Epithelial cell of proximal tubule (primary cell): ENCODE measurements at regions not wholly inside any gene's neighbourhood (a gene's known extent, or its start where the extent isn't known, plus 50 kb on each side); places are given as distances from the start of the nearest gene placed in this dataset.

ENCODE experiments used
- DNase-seq: peaks from one replicate; pipeline ENCODE4 v3.0.0-alpha.2; 2011; ENCODE audit warnings: low read depth
- H3K4me3 ChIP-seq: 2 replicates; pipeline ENCODE4 v1.5.1; 2011; ENCODE audit warnings: low read depth, mild to moderate bottlenecking, low read length
- CTCF ChIP-seq: conservative IDR thresholded peaks from 2 replicates; pipeline ENCODE4 v1.5.1; 2012; ENCODE audit warnings: low read depth, mild to moderate bottlenecking, low read length

GRCh38 chr7:43006008-43006407, 73.8 kb downstream of the MRPL32 start:
- no peak for DNase-seq
- H3K4me3 ChIP-seq: no peak overlapping the region
- TF ChIP-seq CTCF: no peak

- no peak for DNase-seq
- TF ChIP-seq CTCF: no peak
- H3K4me3 ChIP-seq: no peak overlapping the region
Measured at GRCh38 chr7:43010061-43010460, 77.9 kb downstream of the MRPL32 start.

GRCh38 chr7:43011879-43012278, 79.7 kb downstream of the MRPL32 start:
- no peak for TF ChIP-seq CTCF
- DNase-seq: no peak

GRCh38 chr7:43014406-43014805, 82.2 kb downstream of the MRPL32 start:
- DNase-seq: no peak
- H3K4me3 ChIP-seq: no peak overlapping the region
- TF ChIP-seq CTCF: no peak

More at GRCh38 chr7:43011879-43012278, 79.7 kb downstream of the MRPL32 start:
- H3K4me3 ChIP-seq: no peak overlapping the region

- TF ChIP-seq CTCF: no peak
Measured at GRCh38 chr7:43015301-43015700, 83.1 kb downstream of the MRPL32 start.

GRCh38 chr7:43018446-43018845, 86.3 kb downstream of the MRPL32 start:
- no peak overlapping the region for H3K4me3 ChIP-seq
- peak; percentile 18 for DNase-seq
- TF ChIP-seq CTCF: no peak

More at GRCh38 chr7:43015301-43015700, 83.1 kb downstream of the MRPL32 start:
- no peak overlapping the region for H3K4me3 ChIP-seq
- no peak for DNase-seq

GRCh38 chr7:43021431-43021830, 89.3 kb downstream of the MRPL32 start:
- H3K4me3 ChIP-seq: no peak overlapping the region
- TF ChIP-seq CTCF: no peak
- DNase-seq: no peak
